ENCODE measurements at regions not wholly inside any gene's neighbourhood (a gene's known extent, or its start where the extent isn't known, plus 50 kb on each side); places are given as distances from the start of the nearest gene placed in this dataset.

- 82% methylated on average over 3 of the region's 3 CpGs; no CpG with 5 or more reads in 1 of the 2 donors for WGBS, 2 donors (ENCODE audit: low coverage in 1 of 2)
- H3K27me3 ChIP-seq: no peaks in the 10 kb centered on the region
- intact Hi-C loops (cut with DNase I; ENCODE audit: low total_unique reads): no loop called here
- H3K36me3 ChIP-seq: no peaks in the 10 kb centered on the region
- DNase-seq: no peak
- H3K4me3 ChIP-seq: no peak overlapping the region
- peaks cover 0 to 7% of the 10 kb centered on the region in 2 donors for H3K9me3 ChIP-seq
- no peak overlapping the region for H3K27ac ChIP-seq
- no peak for TF ChIP-seq POLR2AphosphoS5 (IDR thresholded peaks at IDR 0.05)
- no peak for TF ChIP-seq EP300 (IDR thresholded peaks at IDR 0.05; ENCODE audit: low read depth)
- no peak for TF ChIP-seq CTCF (IDR thresholded peaks at IDR 0.05)
- in situ Hi-C loops (cut with MboI; ENCODE audit: low pct_ligation_motif_present in 1 of 4, low pct_unique_long_range_greater_than_20kb in 1 of 4, low sequenced_read_pairs in 3 of 4): no loop called here
- H3K4me1 ChIP-seq: no peaks in the 10 kb centered on the region
Measured at GRCh38 chr3:127497166-127497565, 93.4 kb downstream of the TPRA1 start.

GRCh38 chr3:127495821-127496655, 94.5 kb downstream of the TPRA1 start:
- Histone ChIP-seq H3K36me3 (no peaks in the 10 kb centered on the region), H3K4me1 (no peaks in the 10 kb centered on the region), H3K27ac (no peak overlapping the region), H3K9me3 (peaks cover 0 to 2% of the 10 kb centered on the region in 2 donors), H3K27me3 (no peaks in the 10 kb centered on the region), H3K4me3 (no peak overlapping the region)
- intact Hi-C loops (cut with DNase I; ENCODE audit: low total_unique reads) (no loop called here), in situ Hi-C loops (cut with MboI; ENCODE audit: low pct_ligation_motif_present in 1 of 4, low pct_unique_long_range_greater_than_20kb in 1 of 4, low sequenced_read_pairs in 3 of 4) (no loop called here)
- no peak for TF ChIP-seq EP300 (IDR thresholded peaks at IDR 0.05; ENCODE audit: low read depth)
- TF ChIP-seq POLR2AphosphoS5 (IDR thresholded peaks at IDR 0.05): no peak
- no peak for TF ChIP-seq POLR2A (IDR thresholded peaks at IDR 0.05)
- no peak for TF ChIP-seq CTCF (IDR thresholded peaks at IDR 0.05)
- 77 to 90% methylated on average over 2 of the region's 2 CpGs for WGBS, 2 donors (ENCODE audit: low coverage in 1 of 2)
- no peak for DNase-seq

GRCh38 chr3:127493924-127494646, 96.4 kb downstream of the TPRA1 start:
- Histone ChIP-seq H3K36me3 (no peaks in the 10 kb centered on the region), H3K27ac (no peak overlapping the region), H3K4me3 (no peak overlapping the region), H3K4me1 (no peaks in the 10 kb centered on the region), H3K27me3 (no peaks in the 10 kb centered on the region), H3K9me3 (no peaks in the 10 kb centered on the region)
- WGBS, 2 donors (ENCODE audit: low coverage in 1 of 2): 67 to 80% methylated on average over 1 to 4 of the region's 4 CpGs
- DNase-seq: no peak
- intact Hi-C loops (cut with DNase I; ENCODE audit: low total_unique reads): no loop called here
- in situ Hi-C loops (cut with MboI; ENCODE audit: low pct_ligation_motif_present in 1 of 4, low pct_unique_long_range_greater_than_20kb in 1 of 4, low sequenced_read_pairs in 3 of 4): no loop called here
- no peak for TF ChIP-seq POLR2AphosphoS5 (IDR thresholded peaks at IDR 0.05)
- TF ChIP-seq POLR2A (IDR thresholded peaks at IDR 0.05): no peak

- WGBS, 2 donors (ENCODE audit: low coverage in 1 of 2): 76% methylated on average over 2 of the region's 2 CpGs; no CpG with 5 or more reads in 1 of the 2 donors
- Histone ChIP-seq H3K27ac (no peak overlapping the region), H3K9me3 (no peaks in the 10 kb centered on the region), H3K27me3 (no peaks in the 10 kb centered on the region), H3K36me3 (no peaks in the 10 kb centered on the region), H3K4me3 (no peak overlapping the region), H3K4me1 (no peaks in the 10 kb centered on the region)
- no peak for DNase-seq
- intact Hi-C loops (cut with DNase I; ENCODE audit: low total_unique reads) (no loop called here), in situ Hi-C loops (cut with MboI; ENCODE audit: low pct_ligation_motif_present in 1 of 4, low pct_unique_long_range_greater_than_20kb in 1 of 4, low sequenced_read_pairs in 3 of 4) (no loop called here)
- TF ChIP-seq POLR2A (IDR thresholded peaks at IDR 0.05) (no peak), CTCF (IDR thresholded peaks at IDR 0.05) (no peak), EP300 (IDR thresholded peaks at IDR 0.05; ENCODE audit: low read depth) (no peak), POLR2AphosphoS5 (IDR thresholded peaks at IDR 0.05) (no peak)
Measured at GRCh38 chr3:127492426-127492825, 98.1 kb downstream of the TPRA1 start.
